ENCODE measurements at regions not wholly inside any gene's neighbourhood (a gene's known extent, or its start where the extent isn't known, plus 50 kb on each side); places are given as distances from the start of the nearest gene placed in this dataset.

DNA sequence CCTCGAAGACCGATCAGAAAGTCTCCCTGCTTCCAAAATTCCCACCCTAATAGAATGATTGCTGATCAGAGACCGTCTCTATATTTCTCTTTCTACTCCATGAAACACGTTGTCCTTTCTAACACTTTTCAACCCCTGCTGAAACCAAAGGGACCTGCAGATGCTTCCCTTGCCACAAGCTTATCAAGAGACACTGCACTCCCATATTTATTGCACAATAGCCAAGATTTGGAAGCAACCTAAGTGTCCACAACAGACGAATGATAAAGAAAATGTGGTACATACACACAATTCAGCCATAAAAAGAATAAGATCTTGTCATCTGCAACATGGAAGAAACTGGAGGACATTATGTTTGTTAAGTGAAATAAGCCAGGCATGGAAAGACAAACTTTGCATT lies 125.1 kb downstream of the FOXD1 start:
- H3K4me1 Mint-ChIP-seq, result peaks cover 1% of the 10 kb centered on the region
- no peaks in the 10 kb centered on the region for H3K36me3 Mint-ChIP-seq
- H3K27ac Mint-ChIP-seq, result no peak overlapping the region
- H3K27me3 Mint-ChIP-seq, result peaks cover 42% of the 10 kb centered on the region
- ATAC-seq (no peak), DNase-seq (no peak)
- CTCF ChIA-PET, result no interaction called here
- no peaks in the 10 kb centered on the region for H3K9me3 Mint-ChIP-seq (ENCODE audit: low read depth)
- H3K4me3 Mint-ChIP-seq, result no peak overlapping the region

DNA sequence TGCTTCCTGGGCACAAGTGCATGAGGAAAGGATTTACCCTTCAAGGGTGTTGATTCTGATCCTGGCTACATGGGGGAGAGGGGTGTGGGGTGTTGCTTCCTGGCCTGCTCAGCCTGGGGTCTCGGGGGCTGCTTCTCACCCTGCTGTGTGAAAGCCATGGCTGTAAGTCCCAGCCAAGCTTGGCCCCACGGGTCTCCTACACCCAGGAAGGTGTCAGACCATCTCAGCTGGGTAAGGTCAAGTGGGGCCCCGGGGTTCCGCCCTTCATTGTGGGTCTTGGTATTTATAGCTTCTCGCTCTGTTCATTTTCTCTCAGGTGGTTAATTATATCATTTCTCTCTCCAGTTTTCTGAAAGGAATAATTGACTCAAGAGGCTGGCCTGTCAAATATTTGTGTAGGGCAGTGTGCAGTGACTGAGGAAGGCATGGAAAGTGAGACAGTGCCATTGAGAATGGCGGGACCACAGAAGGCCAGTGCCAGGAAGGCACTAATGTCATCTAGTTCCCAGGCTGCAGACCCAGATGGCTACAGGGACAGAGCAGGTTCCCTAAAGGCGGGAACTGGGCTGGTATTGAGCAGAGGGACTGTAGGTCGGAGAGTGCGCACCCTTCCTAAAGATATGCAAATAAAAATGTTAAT lies 126.0 kb downstream of the FOXD1 start:
- CTCF ChIA-PET, result no interaction called here
- Mint-ChIP-seq H3K9me3 (ENCODE audit: low read depth) (no peaks in the 10 kb centered on the region), H3K36me3 (no peaks in the 10 kb centered on the region), H3K27me3 (peaks cover 48% of the 10 kb centered on the region), H3K4me3 (no peak overlapping the region), H3K4me1 (peaks cover 1% of the 10 kb centered on the region), H3K27ac (no peak overlapping the region)
- DNase-seq (no peak), ATAC-seq (no peak)

DNA sequence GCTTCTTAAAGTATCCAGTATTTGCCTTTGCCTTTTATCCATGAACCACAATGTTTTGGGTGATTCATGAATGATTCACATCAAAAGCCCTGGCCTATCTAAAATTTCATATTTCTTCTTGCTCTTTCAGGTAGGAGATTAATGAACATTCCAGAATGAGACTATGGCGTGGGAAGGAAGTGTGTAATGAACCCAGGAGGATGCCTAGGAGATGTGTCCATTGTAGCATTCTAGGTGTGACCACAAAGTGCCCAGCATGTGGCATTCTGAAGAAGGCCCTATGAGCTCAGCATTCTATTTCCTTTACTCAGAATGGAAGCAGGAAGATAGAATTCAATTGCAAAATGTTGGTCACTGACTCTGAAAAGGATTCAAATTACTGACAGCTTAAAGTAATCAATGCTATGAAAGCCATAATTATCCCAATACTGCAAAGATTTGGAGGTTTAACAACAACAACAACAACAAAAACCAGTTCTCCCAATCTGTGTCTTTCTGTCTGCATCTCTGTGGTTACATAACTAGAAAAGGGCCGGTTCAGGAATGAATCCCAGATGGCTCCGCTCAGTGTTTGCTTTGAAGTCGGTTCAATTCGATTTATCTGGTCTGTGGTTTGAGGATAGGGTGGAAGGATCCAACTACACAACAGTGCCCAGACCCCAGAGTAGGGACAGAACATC lies 126.7 kb downstream of the FOXD1 start:
- no peak for DNase-seq
- Mint-ChIP-seq H3K36me3 (no peaks in the 10 kb centered on the region), H3K4me3 (no peak overlapping the region), H3K4me1 (peaks cover 1% of the 10 kb centered on the region), H3K27ac (no peak overlapping the region), H3K9me3 (ENCODE audit: low read depth) (no peaks in the 10 kb centered on the region), H3K27me3 (peaks cover 51% of the 10 kb centered on the region)
- CTCF ChIA-PET, result no interaction called here
- ATAC-seq, result no peak

DNA sequence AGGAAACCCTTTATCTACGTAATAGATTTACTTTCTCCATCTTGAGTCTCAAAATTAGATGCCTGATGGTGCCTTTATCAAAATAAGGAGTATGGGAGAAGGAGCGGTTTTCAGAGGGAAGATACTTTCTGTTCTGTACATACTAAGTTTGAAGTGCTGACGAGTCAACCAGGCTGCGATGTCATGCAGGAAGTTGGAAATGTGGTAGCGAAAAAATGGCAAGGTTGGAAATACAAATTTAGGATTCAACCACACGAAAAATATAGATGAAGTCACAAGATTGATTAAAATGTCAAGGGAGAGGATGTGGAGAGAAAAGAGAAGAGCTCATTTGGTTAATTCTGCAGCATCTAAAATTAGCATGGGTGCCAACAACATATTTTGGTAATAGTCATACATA lies 129.5 kb downstream of the FOXD1 start:
- no peak for DNase-seq
- ATAC-seq, result no peak

DNA sequence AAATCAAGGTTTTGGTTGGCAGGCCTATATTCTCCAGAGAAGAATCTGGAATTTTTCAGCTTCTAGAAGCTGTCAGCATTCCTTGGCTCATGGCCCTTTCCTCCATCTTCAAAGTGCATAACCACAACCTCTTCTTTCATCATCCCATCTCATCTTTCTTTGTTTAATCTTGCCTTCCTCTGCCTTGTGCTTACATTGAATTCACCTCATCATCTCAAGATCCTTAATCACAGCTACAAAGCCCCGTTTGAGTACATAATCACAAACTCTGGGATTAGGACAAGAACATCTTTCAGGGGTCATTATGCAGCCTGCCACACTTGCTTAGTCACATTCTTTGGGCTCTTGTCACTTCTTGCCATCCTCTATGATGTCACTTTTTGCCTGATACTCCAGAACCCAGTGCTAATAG lies 130.3 kb downstream of the FOXD1 start:
- Mint-ChIP-seq H3K9me3 (ENCODE audit: low read depth) (no peaks in the 10 kb centered on the region), H3K27me3 (peaks cover 61% of the 10 kb centered on the region), H3K4me1 (peaks cover 1% of the 10 kb centered on the region), H3K36me3 (no peaks in the 10 kb centered on the region), H3K27ac (no peak overlapping the region), H3K4me3 (no peak overlapping the region)
- ATAC-seq (no peak), DNase-seq (no peak)
- CTCF ChIA-PET, result no interaction called here

More for the DNA sequence above, 129.5 kb downstream of the FOXD1 start:
- CTCF ChIA-PET, result no interaction called here
- Mint-ChIP-seq H3K4me3 (no peak overlapping the region), H3K36me3 (no peaks in the 10 kb centered on the region), H3K27ac (no peak overlapping the region), H3K27me3 (peaks cover 58% of the 10 kb centered on the region), H3K9me3 (ENCODE audit: low read depth) (no peaks in the 10 kb centered on the region), H3K4me1 (peaks cover 1% of the 10 kb centered on the region)

DNA sequence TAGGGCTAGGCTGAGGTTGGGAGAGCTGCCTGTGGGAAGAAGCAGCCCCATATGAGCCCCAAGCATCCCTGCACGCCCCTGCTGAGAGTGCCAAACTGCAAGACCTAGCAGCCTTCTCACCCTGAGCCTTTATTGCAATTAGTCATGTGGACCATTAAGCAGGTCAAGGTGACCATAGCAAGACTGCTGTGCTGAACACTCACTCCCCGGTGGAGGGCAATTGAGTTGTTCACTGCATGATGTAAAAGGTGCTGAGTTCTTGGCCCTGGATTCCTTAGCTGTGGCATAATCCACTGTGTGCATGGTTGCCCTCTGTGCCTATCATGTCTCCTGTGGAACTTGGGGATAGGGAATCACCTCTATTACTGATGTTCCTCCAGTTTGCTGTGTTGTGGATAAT lies 131.1 kb downstream of the FOXD1 start:
- H3K36me3 Mint-ChIP-seq, result no peaks in the 10 kb centered on the region
- H3K27ac Mint-ChIP-seq, result no peak overlapping the region
- peaks cover 66% of the 10 kb centered on the region for H3K27me3 Mint-ChIP-seq
- no peaks in the 10 kb centered on the region for H3K9me3 Mint-ChIP-seq (ENCODE audit: low read depth)
- H3K4me1 Mint-ChIP-seq, result peaks cover 8% of the 10 kb centered on the region
- CTCF ChIA-PET, result no interaction called here
- DNase-seq, result no peak
- no peak overlapping the region for H3K4me3 Mint-ChIP-seq
- no peak for ATAC-seq

DNA sequence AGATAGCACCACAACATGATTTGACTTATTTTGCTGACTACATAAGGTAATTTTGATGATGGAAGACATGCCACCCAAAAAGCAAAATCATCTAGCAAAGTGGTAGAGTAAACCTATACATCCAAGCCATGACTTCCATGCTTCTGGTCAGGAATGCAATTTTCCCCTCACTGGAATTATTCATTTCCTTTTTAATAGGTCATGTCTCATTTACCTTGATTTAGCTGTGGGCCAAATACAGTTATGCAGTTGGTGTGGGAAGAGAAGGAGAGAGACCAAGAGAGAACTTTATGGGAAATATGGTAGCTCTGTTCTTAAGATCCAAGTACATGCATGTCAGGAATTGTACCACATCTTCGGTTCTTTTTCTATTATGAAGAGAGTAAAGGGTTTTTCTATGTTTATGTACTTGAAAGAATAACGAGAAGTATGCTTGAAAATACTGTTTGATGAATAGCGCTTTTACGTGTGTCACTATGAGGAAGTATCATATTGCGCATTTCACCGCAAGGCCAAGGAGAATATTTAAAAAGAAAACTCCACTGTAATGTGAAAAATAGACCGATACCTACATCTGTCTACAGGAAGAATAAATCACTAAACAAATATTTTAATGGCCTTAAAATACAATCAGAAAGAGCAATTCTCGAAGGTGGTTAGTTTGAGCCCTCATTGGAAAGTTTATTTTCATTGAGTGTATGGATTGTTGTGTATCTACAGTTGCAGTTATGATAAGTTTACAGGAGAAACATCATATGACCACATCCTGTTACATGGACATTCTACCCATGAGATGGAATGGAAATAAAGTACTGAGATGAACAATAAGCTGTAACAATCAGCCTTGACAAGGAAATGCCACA lies 134.0 kb downstream of the FOXD1 start:
- ATAC-seq, result no peak
- Mint-ChIP-seq H3K9me3 (ENCODE audit: low read depth) (no peaks in the 10 kb centered on the region), H3K27me3 (peaks cover 86% of the 10 kb centered on the region), H3K36me3 (no peaks in the 10 kb centered on the region), H3K27ac (no peak overlapping the region), H3K4me3 (no peak overlapping the region), H3K4me1 (peaks cover 14% of the 10 kb centered on the region)
- CTCF ChIA-PET, result no interaction called here
- no peak for DNase-seq

DNA sequence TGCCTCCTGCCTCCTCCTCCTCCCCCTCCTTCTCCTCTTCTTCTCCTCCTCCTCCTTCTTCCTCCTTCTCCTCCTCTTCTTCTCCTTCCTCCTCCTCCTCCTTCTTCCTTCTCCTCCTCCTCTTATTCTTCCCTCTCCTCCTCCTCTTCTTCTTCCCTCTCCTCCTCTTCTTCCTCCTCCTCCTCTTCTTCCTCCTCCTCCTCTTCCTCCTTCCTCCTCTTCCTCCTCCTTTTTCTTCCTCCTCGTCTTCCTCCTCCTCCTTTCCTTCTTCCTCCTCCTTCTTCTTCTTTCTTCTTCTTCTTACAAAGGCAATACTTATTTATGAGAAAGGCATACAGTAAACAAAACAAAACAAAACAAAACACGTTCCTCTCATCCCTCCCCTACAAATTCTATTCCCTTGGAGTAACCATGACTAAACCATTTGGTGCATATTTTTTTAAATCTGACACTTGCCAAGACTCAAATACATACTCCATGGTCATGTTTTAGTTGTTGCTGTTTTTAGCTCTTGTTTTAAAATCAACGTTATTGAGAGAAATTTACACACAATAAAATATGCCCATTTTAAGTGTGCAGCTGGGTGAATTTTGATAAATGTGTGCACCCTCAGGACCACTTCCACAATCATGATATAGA lies 135.6 kb downstream of the FOXD1 start:
- no peaks in the 10 kb centered on the region for H3K9me3 Mint-ChIP-seq (ENCODE audit: low read depth)
- H3K36me3 Mint-ChIP-seq, result no peaks in the 10 kb centered on the region
- ATAC-seq (no peak), DNase-seq (no peak)
- no peak overlapping the region for H3K4me3 Mint-ChIP-seq
- peaks cover 12% of the 10 kb centered on the region for H3K4me1 Mint-ChIP-seq
- no peak overlapping the region for H3K27ac Mint-ChIP-seq
- CTCF ChIA-PET, result interaction anchor here (1.1 to 1.6 kb wide), 2 partner anchors 136 to 138 kb away, joined by 3 to 7 read pairs; partner anchors contain the start of gene FOXD1
- peaks cover 86% of the 10 kb centered on the region for H3K27me3 Mint-ChIP-seq

DNA sequence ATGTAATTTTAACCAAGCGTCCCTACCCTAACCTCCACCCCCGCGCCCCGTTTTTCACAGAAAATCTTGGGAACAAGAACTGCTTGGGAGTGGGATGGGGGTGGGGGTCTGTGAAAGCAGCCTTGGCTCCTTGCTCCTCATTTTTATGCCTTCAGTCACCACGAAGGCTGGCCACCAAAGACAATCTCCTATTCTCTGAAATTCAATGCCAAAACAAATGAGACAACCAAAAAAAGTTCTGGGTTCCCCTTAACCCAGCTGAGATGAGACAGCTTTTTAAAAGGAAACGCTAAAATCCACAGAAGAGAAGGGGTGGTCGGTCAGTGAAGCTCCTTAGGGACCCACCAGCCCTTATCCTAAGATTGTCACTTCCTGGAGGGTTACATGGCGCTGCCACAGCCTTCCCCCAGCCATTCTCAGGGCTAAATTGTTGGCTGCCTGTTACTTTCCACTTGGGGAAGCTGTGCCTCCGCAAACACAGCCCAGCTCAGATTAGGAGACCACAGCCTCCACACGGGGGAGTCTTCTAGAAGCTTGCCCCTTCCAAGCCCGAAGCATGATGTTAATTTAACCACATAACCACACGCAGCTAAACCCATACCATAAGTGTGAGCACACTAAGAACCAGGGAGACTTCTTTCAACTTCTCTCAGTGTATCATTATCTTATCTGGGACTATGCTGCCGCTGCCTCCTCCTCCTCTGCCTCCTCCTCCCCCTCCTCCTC lies 136.3 kb downstream of the FOXD1 start:
- DNase-seq, result peak; percentile 65
- Mint-ChIP-seq H3K9me3 (ENCODE audit: low read depth) (no peaks in the 10 kb centered on the region), H3K27ac (no peak overlapping the region), H3K4me3 (no peak overlapping the region), H3K4me1 (peaks cover 12% of the 10 kb centered on the region), H3K36me3 (no peaks in the 10 kb centered on the region), H3K27me3 (peaks cover 89% of the 10 kb centered on the region)
- CTCF ChIA-PET, result interaction anchor here (0.8 to 1.6 kb wide), 3 partner anchors 137 to 141 kb away, joined by 3 to 7 read pairs (median 3); partner anchors contain the start of gene FOXD1
- ATAC-seq, result peak; percentile 51

DNA sequence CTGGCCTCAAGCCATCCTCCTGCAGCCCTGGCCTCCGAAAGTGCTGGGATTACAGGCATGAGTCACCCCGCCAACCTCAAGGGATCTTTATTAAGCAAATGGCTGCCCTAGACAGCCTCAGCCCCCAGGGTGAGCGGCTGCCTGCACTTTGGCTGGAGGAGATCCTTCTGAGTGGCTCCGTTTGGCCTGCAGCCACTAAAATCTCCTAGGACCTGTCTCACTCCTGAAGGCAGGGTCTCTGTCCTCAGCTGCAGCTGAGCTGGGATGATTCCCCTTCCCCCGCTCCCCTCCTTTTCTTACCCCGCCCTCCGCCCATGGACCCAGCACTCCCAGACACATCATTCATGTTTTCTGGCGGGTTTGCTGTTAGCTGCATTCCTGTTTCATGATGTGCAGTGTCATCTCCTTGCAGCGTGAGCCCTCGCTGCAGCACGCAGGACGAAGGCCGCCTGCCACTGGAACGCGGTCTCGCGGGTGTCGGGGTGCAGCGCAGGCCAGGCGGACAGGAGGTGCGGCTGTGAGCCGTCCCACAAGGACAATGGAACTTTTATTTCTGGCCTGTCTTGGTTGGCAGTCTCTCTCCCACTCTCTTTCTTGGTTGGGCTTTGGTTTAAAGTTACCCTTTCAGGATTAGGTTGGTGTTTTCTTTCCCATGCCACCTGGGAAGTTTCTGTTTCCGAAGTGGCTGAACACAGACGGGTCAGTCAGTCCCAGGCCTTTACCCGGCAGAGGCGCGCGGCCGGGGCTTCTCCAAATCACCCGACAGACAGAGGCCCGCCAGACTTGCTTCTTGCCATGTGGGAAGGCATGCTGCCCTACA lies 137.1 kb downstream of the FOXD1 start:
- Mint-ChIP-seq H3K9me3 (ENCODE audit: low read depth) (no peaks in the 10 kb centered on the region), H3K4me1 (peaks cover 15% of the 10 kb centered on the region)
- CTCF ChIA-PET, result interaction anchor here (0.8 to 1.6 kb wide), 3 partner anchors 138 to 142 kb away, joined by 3 to 7 read pairs (median 3); partner anchors contain the start of gene FOXD1

DNA sequence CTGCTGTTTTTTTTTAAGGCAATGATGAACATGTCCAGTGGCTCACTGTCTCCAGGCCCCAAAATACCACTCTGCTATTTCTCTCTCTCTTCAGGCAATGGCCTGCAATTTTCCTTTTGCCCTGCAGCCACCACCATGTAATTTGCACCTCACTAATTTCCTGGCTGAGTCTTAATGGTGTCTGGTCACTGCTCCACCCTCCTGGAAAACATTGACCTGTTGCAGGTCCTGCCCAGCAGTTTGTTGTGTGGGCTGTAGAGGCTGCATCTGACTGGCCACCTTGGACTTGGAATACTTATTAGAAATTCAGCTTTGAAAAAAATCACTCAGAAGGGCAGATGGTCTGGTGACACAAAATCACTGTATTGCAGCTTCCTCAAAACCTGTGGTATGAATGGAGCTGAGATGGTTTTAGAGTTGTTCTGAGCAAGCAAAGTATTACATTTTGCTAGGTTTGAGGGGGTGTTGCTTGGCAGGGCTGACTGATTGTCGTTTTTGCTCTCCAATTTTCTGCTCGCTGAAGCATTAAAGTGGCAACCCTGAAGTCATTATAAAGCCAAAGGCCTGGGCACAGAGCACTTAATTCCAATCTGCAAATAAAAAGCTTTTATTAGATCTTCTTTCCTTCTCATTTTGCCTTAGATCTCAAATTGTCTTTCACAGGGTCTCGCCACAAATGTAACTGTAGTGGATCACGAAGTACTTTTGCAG lies 134.8 kb downstream of the TMEM174 start:
- Mint-ChIP-seq H3K9me3 (ENCODE audit: low read depth) (peaks cover under 1% of the 10 kb centered on the region), H3K4me3 (no peak overlapping the region), H3K4me1 (peaks cover 10% of the 10 kb centered on the region), H3K27ac (no peak overlapping the region), H3K36me3 (peaks cover under 1% of the 10 kb centered on the region), H3K27me3 (peaks cover 90% of the 10 kb centered on the region)
- CTCF ChIA-PET, result interaction anchor here (0.9 to 1.0 kb wide), 2 partner anchors 141 to 148 kb away, joined by 3 read pairs; partner anchors contain the start of gene FOXD1
- no peak for ATAC-seq
- no peak for DNase-seq

More for the DNA sequence above, 137.1 kb downstream of the FOXD1 start:
- H3K36me3 Mint-ChIP-seq, result no peaks in the 10 kb centered on the region
- H3K4me3 Mint-ChIP-seq, result no peak overlapping the region
- H3K27ac Mint-ChIP-seq, result no peak overlapping the region
- peaks cover 89% of the 10 kb centered on the region for H3K27me3 Mint-ChIP-seq
- DNase-seq (no peak), ATAC-seq (no peak)

All from activated CD8-positive, alpha-beta memory T cell treated with anti-CD3 and anti-CD28 coated beads, Interleukin-2, amount 10 ng/mL, durations not matched to agents 7 days and 5 days (primary cell).